Activated effector memory CD4-positive, alpha-beta T cell treated with anti-CD3 and anti-CD28 coated beads, Interleukin-2, amount 50 U/mL, for 16 hours (primary cell): ENCODE measurements at regions not wholly inside any gene's neighbourhood (a gene's known extent, or its start where the extent isn't known, plus 50 kb on each side); places are given as distances from the start of the nearest gene placed in this dataset.
"Not testable (repeated sequence)": the region's sequence is repeated elsewhere in the genome, so short reads cannot be mapped to it uniquely, and the experiment has no call there.

ENCODE experiments used
- DNase-seq: peaks from one replicate; pipeline ENCODE4 v3.0.0-alpha.2; 2020

DNA sequence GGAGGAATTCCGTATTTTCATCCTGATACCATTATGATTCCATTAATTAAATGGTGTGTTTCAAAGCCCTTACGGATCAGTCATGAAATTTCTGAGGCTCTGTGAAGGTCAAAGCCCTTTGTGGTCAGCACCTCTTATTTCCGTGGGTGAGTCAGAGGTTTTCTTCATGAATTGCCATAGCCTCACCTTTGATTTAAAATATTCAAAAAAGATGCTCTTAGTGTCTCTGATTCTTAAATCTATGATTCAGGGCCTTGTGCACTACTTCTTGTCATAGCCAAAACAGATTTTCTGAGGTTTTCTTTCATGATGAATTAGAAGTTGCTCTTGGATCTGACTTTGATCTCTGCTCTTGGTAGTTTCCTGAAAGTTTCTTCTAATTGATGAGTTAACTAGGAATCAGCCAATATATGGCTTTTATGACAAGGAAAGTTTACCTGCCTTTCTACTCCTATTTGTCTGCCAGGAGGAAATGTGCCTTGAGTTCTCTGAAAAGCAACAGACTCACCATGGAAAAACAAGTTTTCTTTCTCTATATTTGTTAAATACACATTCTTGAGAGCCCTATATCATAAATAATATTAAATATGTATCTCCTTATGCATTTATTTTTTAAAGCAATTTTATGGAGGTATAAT lies 613.0 kb downstream of the UTRN start:
- no peak for DNase-seq

DNA sequence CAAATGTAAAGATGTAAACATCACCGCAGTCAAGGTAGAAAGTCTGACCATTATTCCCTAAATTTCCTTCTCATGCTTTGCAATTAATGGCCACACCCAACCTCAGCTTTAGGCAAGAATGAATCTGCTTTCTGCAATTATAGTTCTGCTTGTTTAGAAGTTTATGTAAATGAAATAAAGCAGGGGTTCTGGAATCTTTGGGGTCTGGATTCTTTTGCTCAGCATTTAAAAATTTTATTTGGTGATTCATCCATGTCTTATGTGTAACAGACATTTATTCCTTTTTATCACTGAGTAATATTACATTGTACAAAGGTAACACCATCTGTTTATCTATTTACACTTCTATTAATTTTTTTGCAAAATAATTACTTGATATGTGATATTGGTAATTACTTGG lies 613.6 kb downstream of the UTRN start:
- DNase-seq: no peak

GRCh38 chr6:144899161-144899560 lies 614.0 kb downstream of the UTRN start:
- DNase-seq: no peak

GRCh38 chr6:144901412-144901811 lies 616.3 kb downstream of the UTRN start:
- DNase-seq: no peak

DNA sequence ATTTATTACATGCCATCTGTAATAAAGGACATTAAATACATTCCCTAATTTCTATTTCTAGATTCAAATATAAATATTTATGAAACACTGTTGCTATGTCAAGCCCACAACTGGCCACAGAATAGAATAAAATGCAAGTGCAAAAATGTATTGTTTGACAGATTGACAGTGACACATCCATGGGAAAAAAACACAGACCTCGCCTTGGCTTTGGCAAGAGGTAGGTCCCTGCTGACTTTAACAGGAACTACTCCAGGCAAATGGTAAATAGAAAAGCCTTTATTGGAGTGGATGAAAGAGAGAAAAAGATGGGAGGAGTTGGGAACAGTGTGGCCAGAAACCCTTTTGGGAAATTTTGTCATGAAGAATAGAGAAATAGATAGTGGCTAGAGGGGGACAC lies 622.9 kb downstream of the UTRN start:
- no peak for DNase-seq

- no peak for DNase-seq
These were observed 624.7 kb downstream of the UTRN start for GRCh38 chr6:144909753-144910285.

- no peak for DNase-seq
These were observed 626.2 kb downstream of the UTRN start for GRCh38 chr6:144911322-144911721.

DNA sequence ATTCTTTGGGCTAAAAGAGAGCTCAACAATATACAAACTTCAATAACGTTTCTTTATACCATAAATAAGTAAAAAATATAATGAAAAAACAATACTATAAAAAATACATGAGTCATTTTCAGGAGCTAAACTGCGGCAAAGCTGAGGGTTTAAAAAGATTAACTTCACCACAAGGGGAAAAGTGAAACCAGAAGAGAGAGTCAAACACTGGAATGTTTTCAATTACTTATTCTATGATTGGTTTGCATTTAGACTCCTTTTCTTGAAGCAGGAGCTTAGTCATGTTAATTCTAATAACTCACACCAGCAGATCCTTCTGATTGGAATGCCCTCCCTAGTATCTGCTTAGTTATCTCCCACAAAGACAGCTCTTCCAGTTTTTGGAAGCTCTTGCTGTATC lies 627.3 kb downstream of the UTRN start:
- no peak for DNase-seq

GRCh38 chr6:144918073-144918472 lies 632.9 kb downstream of the UTRN start:
- no peak for DNase-seq

- no peak for DNase-seq
These were observed 634.4 kb downstream of the UTRN start for GRCh38 chr6:144919560-144919959.

DNA sequence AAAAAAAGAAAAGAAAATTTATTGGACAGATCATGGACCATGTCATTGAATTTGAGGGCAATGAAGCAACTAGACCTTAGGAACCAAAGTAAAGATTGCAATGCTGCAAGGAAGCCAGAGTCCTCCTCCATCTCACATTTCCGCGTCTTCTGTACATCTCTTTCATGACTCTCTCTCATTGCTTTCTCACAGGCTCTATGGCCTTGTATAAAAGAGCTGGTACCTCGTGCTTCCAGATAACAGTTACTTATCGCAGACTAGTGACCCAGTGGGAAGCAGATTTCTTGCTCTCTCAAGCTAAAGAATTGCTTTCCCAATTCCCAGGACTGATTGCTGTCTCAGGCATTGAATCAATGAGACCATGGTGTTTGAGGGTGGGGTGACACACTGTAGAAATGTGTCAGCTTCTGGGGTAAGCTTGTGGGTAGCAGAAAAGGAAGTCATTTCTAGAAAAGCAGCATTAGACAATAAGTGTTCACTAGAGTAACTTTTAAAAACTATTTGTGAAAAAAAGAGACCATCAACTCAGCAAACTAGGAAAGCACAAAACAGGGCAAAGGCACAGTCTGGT lies 635.3 kb downstream of the UTRN start:
- DNase-seq: no peak

DNA sequence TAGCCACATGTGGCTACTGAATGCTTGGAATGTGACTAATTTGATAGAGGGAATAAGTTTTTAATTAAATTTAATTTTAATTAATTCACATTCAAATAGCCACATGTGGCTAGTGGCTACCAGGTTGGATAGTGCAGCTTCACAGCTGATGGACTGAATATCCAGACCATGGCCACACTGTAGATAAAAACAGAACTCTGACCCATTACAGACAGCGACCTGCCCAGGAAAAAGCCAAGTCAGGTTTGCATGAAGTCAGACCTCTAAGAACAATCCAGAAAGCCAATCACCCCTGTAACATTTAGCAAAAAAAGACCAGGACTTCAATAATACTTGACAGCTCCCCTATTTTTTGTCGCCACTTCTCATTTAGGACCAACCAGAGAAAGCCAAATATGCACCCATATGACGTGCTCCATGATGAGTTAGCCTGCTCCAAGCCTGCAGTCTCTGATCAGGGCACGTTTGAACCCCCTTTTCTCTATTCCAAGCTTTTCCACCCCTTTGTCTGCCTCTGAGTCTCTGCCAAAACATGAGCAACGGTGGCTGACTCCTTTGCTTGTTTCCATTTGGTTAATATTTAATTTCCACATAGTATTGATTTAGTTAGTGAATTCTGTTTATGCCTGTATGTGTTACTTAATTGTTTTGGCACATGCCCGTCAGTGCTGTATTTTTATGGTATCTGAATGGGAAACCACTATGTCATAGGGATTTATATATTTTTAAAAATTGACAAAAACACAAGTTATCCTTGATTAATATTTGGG lies 636.3 kb downstream of the UTRN start:
- no peak for DNase-seq

DNA sequence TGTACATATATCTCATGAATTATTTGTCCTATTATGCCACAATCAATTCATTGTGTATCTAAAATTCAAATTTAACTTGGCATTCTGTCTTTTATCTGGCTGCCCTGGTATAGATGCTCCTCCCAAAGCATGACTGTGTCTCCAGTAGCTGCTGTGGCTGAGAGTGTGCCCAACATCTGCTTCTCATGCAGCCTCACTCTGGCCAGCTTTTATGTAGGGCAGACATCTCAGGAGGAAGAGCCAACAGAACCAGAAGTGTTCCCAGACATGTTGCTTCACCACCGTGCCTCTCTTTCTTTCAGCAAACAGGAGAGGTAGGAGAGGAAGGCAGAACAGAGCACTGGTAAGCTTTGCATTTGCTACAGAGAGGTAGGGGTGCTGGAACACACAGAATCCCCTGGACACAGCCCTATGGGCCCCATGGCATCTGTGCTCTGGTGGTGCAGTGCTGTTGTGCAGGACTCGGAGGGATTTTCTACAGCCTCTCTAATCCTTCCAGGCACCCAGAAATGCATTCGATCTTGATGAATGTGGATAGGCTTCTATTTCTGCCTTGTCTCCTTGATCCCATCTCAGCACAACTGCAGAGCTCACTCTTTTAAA lies 637.1 kb downstream of the UTRN start:
- DNase-seq: no peak

DNA sequence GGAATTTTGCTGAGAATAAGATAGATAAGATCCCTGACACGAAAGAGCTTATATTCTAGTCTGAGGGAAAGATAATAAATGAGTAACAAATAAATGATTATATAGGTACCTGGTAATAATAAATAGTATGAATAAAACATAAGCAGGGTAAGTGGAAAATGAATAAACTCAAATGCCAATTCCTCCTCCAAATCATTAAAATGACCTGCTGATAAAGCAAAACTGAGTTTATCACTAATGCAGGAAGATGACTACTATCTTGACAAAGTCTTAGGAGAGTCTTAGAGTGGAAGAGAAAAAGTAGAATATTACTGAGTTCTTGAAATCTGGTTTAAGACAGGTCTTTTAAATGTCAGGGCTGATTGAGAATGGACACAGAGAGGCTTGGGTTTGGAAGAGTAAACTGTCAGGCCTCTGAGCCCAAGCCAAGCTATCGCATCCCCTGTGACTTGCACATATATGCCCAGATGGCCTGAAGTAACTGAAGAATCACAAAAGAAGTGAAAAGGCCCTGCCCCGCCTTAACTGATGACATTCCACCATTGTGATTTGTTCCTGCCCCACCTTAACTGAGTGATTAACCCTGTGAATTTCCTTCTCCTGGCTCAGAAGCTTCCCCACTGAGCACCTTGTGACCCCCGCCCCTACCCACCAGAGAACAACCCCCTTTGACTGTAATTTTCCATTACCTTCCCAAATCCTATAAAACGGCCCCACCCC lies 637.8 kb downstream of the UTRN start:
- DNase-seq: not testable (repeated sequence)

GRCh38 chr6:144923491-144923787 lies 638.3 kb downstream of the UTRN start:
- DNase-seq: not testable (repeated sequence)

DNA sequence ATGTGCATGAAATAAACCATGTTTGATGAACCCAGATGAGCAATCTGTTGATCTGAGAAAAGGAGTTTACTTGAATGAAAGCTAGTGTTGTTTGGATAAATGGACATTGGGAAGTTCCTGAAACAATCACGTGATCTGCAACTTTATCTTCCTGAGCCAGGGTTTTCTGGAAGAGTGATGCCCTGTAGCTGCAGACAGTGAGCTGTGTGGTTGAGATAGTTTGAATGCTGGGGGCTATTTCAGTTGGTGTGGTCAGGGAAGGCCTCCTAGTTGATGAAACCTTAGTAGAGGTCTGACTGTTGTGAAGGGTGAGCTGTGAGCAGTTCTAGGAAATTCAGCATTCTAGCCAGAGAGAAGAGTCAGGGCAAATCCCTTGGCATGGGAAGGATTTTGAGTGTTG lies 643.7 kb downstream of the UTRN start:
- no peak for DNase-seq

DNA sequence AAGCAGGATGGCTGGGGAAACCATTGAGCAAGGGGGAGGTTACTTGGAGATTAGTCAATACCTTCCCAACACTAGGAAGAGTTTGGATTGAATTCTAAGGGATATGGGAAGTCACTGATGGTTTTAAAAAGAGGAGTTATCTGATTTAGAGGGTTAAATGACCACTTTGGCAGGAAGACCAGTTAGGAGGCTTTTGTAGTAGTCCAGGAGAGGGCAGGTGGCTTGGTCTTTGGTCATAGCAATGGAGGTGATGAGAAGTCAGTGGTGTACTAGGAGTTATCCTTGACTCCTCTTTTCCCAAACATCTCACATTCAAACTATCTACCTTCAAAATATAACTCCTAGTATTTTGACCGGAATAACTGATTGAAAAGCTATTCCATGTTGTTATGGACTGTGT lies 644.1 kb downstream of the UTRN start:
- DNase-seq: no peak

DNA sequence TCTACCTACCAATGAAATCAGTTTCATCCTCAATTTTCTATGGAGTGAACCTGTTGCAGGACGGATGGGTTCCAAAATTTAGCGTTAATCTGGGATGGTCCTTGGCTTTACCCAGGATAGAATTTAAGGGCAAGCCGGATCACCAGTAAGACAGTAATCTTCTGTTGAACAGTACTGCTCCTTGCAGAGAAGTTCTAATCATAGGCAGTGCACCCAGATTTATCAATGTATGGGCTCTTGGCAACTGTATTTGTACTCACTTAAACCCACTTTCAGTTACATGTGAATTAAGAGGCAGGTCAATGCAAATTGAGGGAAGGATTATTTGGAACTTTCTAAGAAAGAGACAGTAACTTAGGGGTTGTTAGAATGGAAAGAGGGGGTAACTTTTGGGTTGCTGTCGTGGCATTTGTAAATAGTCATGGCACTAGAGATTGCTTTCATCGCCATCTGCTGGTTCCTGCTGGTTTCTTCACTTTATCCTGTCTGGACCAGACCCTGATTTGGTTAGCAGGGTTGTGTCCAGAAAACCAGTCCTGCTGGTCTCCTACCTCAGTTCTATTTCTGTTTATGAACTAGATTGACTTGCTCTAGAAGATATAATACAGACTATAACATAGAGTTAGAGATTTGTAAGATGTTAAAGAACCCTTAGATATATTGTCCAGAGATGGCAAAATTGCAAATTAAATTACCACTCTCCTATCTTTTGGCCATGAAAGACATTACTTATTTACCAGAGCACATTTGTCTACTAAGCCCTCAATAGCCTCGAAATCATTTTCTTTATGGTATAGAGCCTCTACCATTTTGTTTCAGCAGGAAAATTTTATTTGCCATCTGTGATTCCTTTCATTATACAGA lies 646.3 kb downstream of the UTRN start:
- DNase-seq: peak; percentile 64

DNA sequence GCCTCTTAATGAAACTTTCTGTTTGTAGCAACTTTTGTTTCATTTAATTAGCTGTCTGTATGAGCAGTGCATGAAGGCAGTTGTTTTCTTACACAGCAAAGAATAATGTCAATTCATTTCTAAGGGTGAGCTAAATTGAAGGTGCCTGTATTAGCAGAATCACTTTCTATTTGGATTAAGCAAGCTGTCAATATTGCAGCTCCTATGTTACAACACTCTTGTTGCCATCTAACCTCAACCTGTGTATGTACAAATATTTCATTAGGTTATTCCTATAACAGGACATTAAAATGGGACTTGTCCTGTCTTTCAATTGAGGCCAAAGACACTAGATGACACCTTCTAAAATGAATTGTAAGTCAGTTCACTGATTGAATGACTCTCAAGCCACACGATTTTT lies 647.5 kb downstream of the UTRN start:
- no peak for DNase-seq

- DNase-seq: no peak
These were observed 650.0 kb downstream of the UTRN start for GRCh38 chr6:144935181-144935580.

- DNase-seq: no peak
These were observed 650.5 kb downstream of the UTRN start for GRCh38 chr6:144935661-144936060.

GRCh38 chr6:144936764-144937163 lies 651.6 kb downstream of the UTRN start:
- no peak for DNase-seq
